WTC11 (cell line): ENCODE measurements at regions not wholly inside any gene's neighbourhood (a gene's known extent, or its start where the extent isn't known, plus 50 kb on each side); places are given as distances from the start of the nearest gene placed in this dataset.

Experiments used
- ATAC-seq: fragments of 200-7000 bp; cut with Tn5 transposase; 2 replicates; pipeline ENCODE4 v1.10.0; 2021; ENCODE audit warnings: mild to moderate bottlenecking, moderate library complexity
- CTCF ChIA-PET: fragments of 300-600 bp; sonication (Branson Sonifier 250); formaldehyde crosslinking; loops from one replicate; lab custom pipeline; 2021; ENCODE audit warnings: antibody characterized with exemption; lab: Charles Lee
- POLR2A ChIA-PET: fragments of 350-600 bp; sonication (Branson Sonifier 250); formaldehyde crosslinking; loops from one replicate; lab custom pipeline; 2021; ENCODE audit warnings: antibody characterized with exemption; lab: Charles Lee
- DNase-seq: peaks from one replicate; pipeline ENCODE4 v3.0.0; 2021; ENCODE audit warnings: low spot score
- H3K27ac Mint-ChIP-seq: 2 replicates; pipeline ENCODE4 v1.8.0; 2021; ENCODE audit warnings: mixed read lengths
- H3K27me3 Mint-ChIP-seq: 2 replicates; pipeline ENCODE4 v1.8.0; 2021; ENCODE audit warnings: low read depth, mild to moderate bottlenecking, moderate library complexity, mixed read lengths
- H3K36me3 Mint-ChIP-seq: 2 replicates; pipeline ENCODE4 v1.8.0; 2021; ENCODE audit warnings: mixed read lengths
- H3K4me1 Mint-ChIP-seq: 2 replicates; pipeline ENCODE4 v1.8.0; 2022; ENCODE audit warnings: mixed read lengths
- H3K4me3 Mint-ChIP-seq: 2 replicates; pipeline ENCODE4 v1.8.0; 2021; ENCODE audit warnings: mild to moderate bottlenecking, moderate library complexity, mixed read lengths
- H3K9me3 Mint-ChIP-seq: 2 replicates; pipeline ENCODE4 v1.8.0; 2021; ENCODE audit warnings: mixed read lengths
- ARID4B ChIP-seq: sonication (generic); formaldehyde crosslinking; IDR thresholded peaks from 2 replicates; pipeline ENCODE4 v1.8.0; 2023; ENCODE audit warnings: missing genetic modification reagents, mild to moderate bottlenecking, borderline replicate concordance
- CBFB ChIP-seq: sonication (generic); formaldehyde crosslinking; IDR thresholded peaks from 2 replicates; pipeline ENCODE4 v1.8.1; 2022; ENCODE audit warnings: mild to moderate bottlenecking, low read depth, missing genetic modification reagents
- CREB1 ChIP-seq: sonication (generic); formaldehyde crosslinking; IDR thresholded peaks from 2 replicates; pipeline ENCODE4 v1.8.0; 2023; ENCODE audit warnings: mild to moderate bottlenecking, missing genetic modification reagents
- ESRRA ChIP-seq: sonication (generic); formaldehyde crosslinking; IDR thresholded peaks from 2 replicates; pipeline ENCODE4 v1.8.1; 2022; ENCODE audit warnings: mild to moderate bottlenecking, missing genetic modification reagents, borderline replicate concordance
- FOXP1 ChIP-seq: sonication (generic); formaldehyde crosslinking; IDR thresholded peaks from 2 replicates; pipeline ENCODE4 v1.8.0; 2022; ENCODE audit warnings: missing genetic modification reagents, mild to moderate bottlenecking, moderate library complexity, borderline replicate concordance
- GABPB1 ChIP-seq: sonication (generic); formaldehyde crosslinking; IDR thresholded peaks from 2 replicates; pipeline ENCODE4 v1.8.1; 2023; ENCODE audit warnings: mild to moderate bottlenecking, missing genetic modification reagents
- GTF2I ChIP-seq: fragments of 250-450 bp; sonication (Bioruptor Pico); conservative IDR thresholded peaks from 2 replicates; pipeline ENCODE4 v1.4.0; 2021; ENCODE audit warnings: mild to moderate bottlenecking
- NFYB ChIP-seq: sonication (generic); formaldehyde crosslinking; conservative IDR thresholded peaks from 2 replicates; pipeline ENCODE4 v1.8.0; 2022; ENCODE audit warnings: low read depth, missing genetic modification reagents
- OVOL2 ChIP-seq: fragments of 250-450 bp; sonication (Bioruptor Pico); IDR thresholded peaks from 2 replicates; pipeline ENCODE4 v1.9.0; 2021; ENCODE audit warnings: mild to moderate bottlenecking, borderline replicate concordance
- PRDM15 ChIP-seq: sonication (generic); formaldehyde crosslinking; IDR thresholded peaks from 2 replicates; pipeline ENCODE4 v1.8.0; 2022; ENCODE audit warnings: missing genetic modification reagents
- PRRX2 ChIP-seq: fragments of 250-450 bp; sonication (Bioruptor Pico); IDR thresholded peaks from 2 replicates; pipeline ENCODE4 v1.8.0; 2021; ENCODE audit warnings: mild to moderate bottlenecking
- RELA ChIP-seq: sonication (generic); formaldehyde crosslinking; IDR thresholded peaks from 2 replicates; pipeline ENCODE4 v1.8.1; 2022; ENCODE audit warnings: missing genetic modification reagents, mild to moderate bottlenecking, borderline replicate concordance
- ZNF121 ChIP-seq: sonication (generic); formaldehyde crosslinking; IDR thresholded peaks from 2 replicates; pipeline ENCODE4 v1.8.0; 2023; ENCODE audit warnings: missing genetic modification reagents
- ZNF219 ChIP-seq: sonication (generic); formaldehyde crosslinking; IDR thresholded peaks from 2 replicates; pipeline ENCODE4 v1.8.0; 2023; ENCODE audit warnings: missing genetic modification reagents, mild to moderate bottlenecking, borderline replicate concordance
- ZNF416 ChIP-seq: fragments of 250-450 bp; sonication (Bioruptor Pico); IDR thresholded peaks from 2 replicates; pipeline ENCODE4 v1.9.0; 2021; ENCODE audit warnings: mild to moderate bottlenecking, inconsistent platforms
- TF ChIP-seq, protein P1 (sequence below): sonication (generic); formaldehyde crosslinking; IDR thresholded peaks from 2 replicates; pipeline ENCODE4 v1.8.0; 2022; ENCODE audit warnings: mild to moderate bottlenecking, missing genetic modification reagents
- TF ChIP-seq, protein P2 (sequence below): sonication (generic); formaldehyde crosslinking; IDR thresholded peaks from 2 replicates; pipeline ENCODE4 v1.8.1; 2022; ENCODE audit warnings: low read depth, missing genetic modification reagents, borderline replicate concordance

DNA sequence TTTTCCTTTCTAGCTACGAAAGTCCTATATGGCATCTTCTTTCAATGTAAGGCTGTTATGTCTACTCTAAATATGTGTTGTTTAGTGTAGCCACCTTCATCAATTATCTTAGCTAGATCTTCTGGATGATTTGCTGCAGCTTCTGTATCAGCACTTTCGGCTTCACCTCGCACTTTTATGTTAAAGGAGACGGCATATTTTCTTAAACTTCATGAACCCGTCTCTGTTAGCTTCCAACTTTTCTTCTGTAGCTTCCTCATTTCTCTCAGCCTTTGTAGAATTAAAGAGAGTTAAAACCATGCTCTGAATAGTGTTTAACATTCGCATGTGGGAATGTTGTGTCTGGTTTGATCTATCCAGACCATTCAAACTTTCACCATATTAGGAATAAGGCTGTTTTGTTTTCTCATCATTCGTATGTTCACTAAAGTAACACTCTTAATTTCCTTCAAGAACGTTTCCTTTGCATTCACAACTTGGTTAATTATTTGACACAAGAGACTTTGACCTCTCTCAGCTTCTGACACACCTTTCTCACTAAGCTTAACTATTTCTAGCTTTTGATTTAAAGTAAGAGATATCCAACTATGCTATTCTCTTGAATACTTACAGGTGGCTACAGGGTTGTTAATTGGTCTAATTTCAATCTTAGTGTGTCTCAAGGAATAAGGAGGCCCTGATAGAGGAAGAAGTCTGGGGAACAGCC, 476.8 kb downstream of the GABRG1 start:
- H3K9me3 Mint-ChIP-seq, result peaks cover 8% of the 10 kb centered on the region
- H3K4me3 Mint-ChIP-seq, result no peak overlapping the region
- no peaks in the 10 kb centered on the region for H3K27me3 Mint-ChIP-seq
- no peaks in the 10 kb centered on the region for H3K4me1 Mint-ChIP-seq
- no peak for TF ChIP-seq PRRX2 (CRISPR knock-in tag)
- TF ChIP-seq ZNF416 (CRISPR knock-in tag), result no peak
- TF ChIP-seq PRDM15 (CRISPR knock-in tag), result no peak
- no peak for TF ChIP-seq ZNF121 (CRISPR knock-in tag)
- no peak for TF ChIP-seq GABPB1 (CRISPR knock-in tag)
- no peak for TF ChIP-seq RELA
- no peak for TF ChIP-seq OVOL2 (CRISPR knock-in tag)
- no peak for TF ChIP-seq NFYB (CRISPR knock-in tag)
- no peak for TF ChIP-seq ARID4B (CRISPR knock-in tag)
- TF ChIP-seq CREB1, result no peak
- TF ChIP-seq, protein P1, sequence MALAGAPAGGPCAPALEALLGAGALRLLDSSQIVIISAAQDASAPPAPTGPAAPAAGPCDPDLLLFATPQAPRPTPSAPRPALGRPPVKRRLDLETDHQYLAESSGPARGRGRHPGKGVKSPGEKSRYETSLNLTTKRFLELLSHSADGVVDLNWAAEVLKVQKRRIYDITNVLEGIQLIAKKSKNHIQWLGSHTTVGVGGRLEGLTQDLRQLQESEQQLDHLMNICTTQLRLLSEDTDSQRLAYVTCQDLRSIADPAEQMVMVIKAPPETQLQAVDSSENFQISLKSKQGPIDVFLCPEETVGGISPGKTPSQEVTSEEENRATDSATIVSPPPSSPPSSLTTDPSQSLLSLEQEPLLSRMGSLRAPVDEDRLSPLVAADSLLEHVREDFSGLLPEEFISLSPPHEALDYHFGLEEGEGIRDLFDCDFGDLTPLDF (CRISPR knock-in tag), result no peak
- TF ChIP-seq ZNF219, result no peak
- TF ChIP-seq, protein P2, sequence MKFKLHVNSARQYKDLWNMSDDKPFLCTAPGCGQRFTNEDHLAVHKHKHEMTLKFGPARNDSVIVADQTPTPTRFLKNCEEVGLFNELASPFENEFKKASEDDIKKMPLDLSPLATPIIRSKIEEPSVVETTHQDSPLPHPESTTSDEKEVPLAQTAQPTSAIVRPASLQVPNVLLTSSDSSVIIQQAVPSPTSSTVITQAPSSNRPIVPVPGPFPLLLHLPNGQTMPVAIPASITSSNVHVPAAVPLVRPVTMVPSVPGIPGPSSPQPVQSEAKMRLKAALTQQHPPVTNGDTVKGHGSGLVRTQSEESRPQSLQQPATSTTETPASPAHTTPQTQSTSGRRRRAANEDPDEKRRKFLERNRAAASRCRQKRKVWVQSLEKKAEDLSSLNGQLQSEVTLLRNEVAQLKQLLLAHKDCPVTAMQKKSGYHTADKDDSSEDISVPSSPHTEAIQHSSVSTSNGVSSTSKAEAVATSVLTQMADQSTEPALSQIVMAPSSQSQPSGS (CRISPR knock-in tag), result no peak
- no peak for TF ChIP-seq GTF2I
- no peak for TF ChIP-seq CBFB (CRISPR knock-in tag)
- no peak for TF ChIP-seq FOXP1 (CRISPR knock-in tag)
- TF ChIP-seq ESRRA, result no peak
- ATAC-seq, result no peak
- ChIA-PET CTCF (no interaction called here), POLR2A (no interaction called here)
- DNase-seq, result no peak
- no peaks in the 10 kb centered on the region for H3K36me3 Mint-ChIP-seq
- H3K27ac Mint-ChIP-seq, result no peak overlapping the region
